HCT116 (cell line): ENCODE measurements at regions not wholly inside any gene's neighbourhood (a gene's known extent, or its start where the extent isn't known, plus 50 kb on each side); places are given as distances from the start of the nearest gene placed in this dataset.

ENCODE experiments used
- CEBPB ChIP-seq: IDR thresholded peaks from 2 replicates; pipeline ENCODE4 v1.6.1; 2012; ENCODE audit warnings: low read depth
- EZH2phosphoT487 ChIP-seq: fragments of 200-600 bp; IDR thresholded peaks from 2 replicates; pipeline ENCODE4 v1.6.1; 2018; ENCODE audit warnings: antibody characterized with exemption, borderline replicate concordance
- POLR2A ChIP-seq: IDR thresholded peaks from 2 replicates; pipeline ENCODE4 v1.7.0; 2011; ENCODE audit warnings: borderline replicate concordance; ENCODE audit not compliant: insufficient read depth, insufficient read length; ENCODE audit errors: extremely low read depth
- SIN3A ChIP-seq: IDR thresholded peaks from 2 replicates; pipeline ENCODE4 v1.6.1; 2012; ENCODE audit warnings: low read depth
- ZBTB33 ChIP-seq: IDR thresholded peaks from 2 replicates; pipeline ENCODE4 v1.6.1; 2011; ENCODE audit warnings: mild to moderate bottlenecking, low read length, moderate library complexity; ENCODE audit not compliant: insufficient replicate concordance; ENCODE audit errors: extremely low read depth
- ZFX ChIP-seq: fragments of 450-650 bp; IDR thresholded peaks from 2 replicates; pipeline ENCODE4 v1.6.1; 2017

GRCh38 chr15:62745621-62746225, 296.8 kb upstream of the TPM1 start:
- TF ChIP-seq POLR2A (no peak), SIN3A (no peak), EZH2phosphoT487 (no peak), CEBPB (no peak), ZBTB33 (no peak), ZFX (no peak)
